Mesendoderm (in vitro differentiated cells): ENCODE measurements at regions not wholly inside any gene's neighbourhood (a gene's known extent, or its start where the extent isn't known, plus 50 kb on each side); places are given as distances from the start of the nearest gene placed in this dataset.

Source experiments
- DNase-seq: peaks from one replicate; pipeline ENCODE4 v3.0.0; 2013
- H2AK5ac ChIP-seq: 2 replicates; pipeline ENCODE4 v1.6.1; 2013; ENCODE audit warnings: low read length, inconsistent platforms
- H2BK120ac ChIP-seq: 2 replicates; pipeline ENCODE4 v1.6.1; 2013; ENCODE audit warnings: low read depth, mild to moderate bottlenecking, low read length, moderate library complexity, mixed read lengths
- H2BK15ac ChIP-seq: replicated peaks from 2 replicates; pipeline ENCODE4 v1.6.1; 2013; ENCODE audit warnings: low read depth, mild to moderate bottlenecking, moderate library complexity
- H2BK5ac ChIP-seq: 2 replicates; pipeline ENCODE4 v1.6.1; 2013; ENCODE audit warnings: low read length, inconsistent platforms
- H3K18ac ChIP-seq: 2 replicates; pipeline ENCODE4 v1.6.1; 2013; ENCODE audit warnings: mild to moderate bottlenecking, low read length, mixed read lengths
- H3K23ac ChIP-seq: one replicate; pipeline ENCODE4 v1.6.1; 2013; ENCODE audit warnings: low read length
- H3K27ac ChIP-seq: 2 replicates; pipeline ENCODE4 v1.5.1; 2013; ENCODE audit warnings: low read depth, mild to moderate bottlenecking, inconsistent platforms, low read length, moderate library complexity
- H3K27me3 ChIP-seq: 2 replicates; pipeline ENCODE4 v1.6.1; 2013; ENCODE audit warnings: low read length, control low read depth, mild to moderate bottlenecking, inconsistent platforms; ENCODE audit not compliant: insufficient read depth, poor library complexity
- H3K36me3 ChIP-seq: 2 replicates; pipeline ENCODE4 v1.6.1; 2013; ENCODE audit warnings: low read length, inconsistent platforms; ENCODE audit not compliant: control insufficient read depth, insufficient read depth
- H3K4ac ChIP-seq: one replicate; pipeline ENCODE4 v1.6.1; 2013; ENCODE audit warnings: low read depth, mild to moderate bottlenecking, low read length, moderate library complexity
- H3K4me1 ChIP-seq: 2 replicates; pipeline ENCODE4 v1.6.1; 2013; ENCODE audit warnings: low read depth, low read length, inconsistent platforms; ENCODE audit not compliant: control insufficient read depth
- H3K4me2 ChIP-seq: 2 replicates; pipeline ENCODE4 v1.6.1; 2013; ENCODE audit warnings: low read length
- H3K4me3 ChIP-seq: 2 replicates; pipeline ENCODE4 v1.5.1; 2013; ENCODE audit warnings: mild to moderate bottlenecking, low read length
- H3K56ac ChIP-seq: one replicate; pipeline ENCODE4 v1.6.1; 2013; ENCODE audit warnings: low read length
- H3K79me1 ChIP-seq: 2 replicates; pipeline ENCODE4 v1.6.1; 2013; ENCODE audit warnings: low read length, inconsistent platforms
- H3K79me2 ChIP-seq: 2 replicates; pipeline ENCODE4 v1.6.1; 2013; ENCODE audit warnings: mild to moderate bottlenecking, low read length; ENCODE audit not compliant: control insufficient read depth, insufficient read depth
- H3K9ac ChIP-seq: 2 replicates; pipeline ENCODE4 v1.6.1; 2013; ENCODE audit warnings: low read length, inconsistent platforms
- H4K5ac ChIP-seq: one replicate; pipeline ENCODE4 v1.6.1; 2013; ENCODE audit warnings: low read length
- H4K8ac ChIP-seq: one replicate; pipeline ENCODE4 v1.6.1; 2013; ENCODE audit warnings: low read depth, mild to moderate bottlenecking, control low read depth, low read length, moderate library complexity
- WGBS: extraction: QIAGEN DNeasy Blood & Tissue Kit; methylation state at CpG from one replicate; pipeline ENCODE4 v1.1.7; 2013; ENCODE audit warnings: low lambda C conversion rate, missing lambda C conversion rate; ENCODE audit not compliant: insufficient coverage; ENCODE audit errors: extremely low coverage; 5-methylcytosine and 5-hydroxymethylcytosine counted together

DNA sequence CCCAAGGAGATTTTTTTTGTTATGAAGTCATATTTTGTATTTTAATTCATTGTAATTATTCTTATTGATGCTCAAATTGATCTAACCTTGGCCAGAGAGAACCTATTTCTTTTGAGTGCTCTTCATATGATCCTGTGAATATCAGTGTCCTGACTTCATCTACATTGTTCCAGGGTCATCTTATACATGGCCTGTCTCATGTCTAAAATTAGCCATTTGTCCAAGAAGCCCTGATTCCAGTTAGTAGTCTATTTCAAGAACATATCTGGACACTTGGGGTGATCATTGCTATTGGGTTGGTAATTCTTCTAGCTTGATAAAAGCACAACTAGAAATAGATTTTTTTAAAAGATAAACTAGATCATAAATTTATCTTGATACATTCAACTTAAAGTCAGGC lies 266.2 kb downstream of the SPRY1 start:
- H4K5ac ChIP-seq, result no peak overlapping the region
- no peak overlapping the region for H3K18ac ChIP-seq
- H3K27me3 ChIP-seq, result no peaks in the 10 kb centered on the region
- no peak overlapping the region for H3K4me2 ChIP-seq
- H2BK120ac ChIP-seq, result no peak overlapping the region
- H3K9ac ChIP-seq, result no peak overlapping the region
- H3K4me3 ChIP-seq, result no peak overlapping the region
- no peak for DNase-seq
- H3K4me1 ChIP-seq, result no peaks in the 10 kb centered on the region
- H3K79me2 ChIP-seq, result no peaks in the 10 kb centered on the region
- H3K4ac ChIP-seq, result no peak overlapping the region
- no peak overlapping the region for H3K23ac ChIP-seq
- no peaks in the 10 kb centered on the region for H3K79me1 ChIP-seq
- no peak overlapping the region for H2BK15ac ChIP-seq
- H4K8ac ChIP-seq, result no peak overlapping the region
- H3K36me3 ChIP-seq, result no peaks in the 10 kb centered on the region
- H3K56ac ChIP-seq, result no peak overlapping the region
- no peak overlapping the region for H2BK5ac ChIP-seq
- no peak overlapping the region for H3K27ac ChIP-seq
- H2AK5ac ChIP-seq, result no peak overlapping the region

DNA sequence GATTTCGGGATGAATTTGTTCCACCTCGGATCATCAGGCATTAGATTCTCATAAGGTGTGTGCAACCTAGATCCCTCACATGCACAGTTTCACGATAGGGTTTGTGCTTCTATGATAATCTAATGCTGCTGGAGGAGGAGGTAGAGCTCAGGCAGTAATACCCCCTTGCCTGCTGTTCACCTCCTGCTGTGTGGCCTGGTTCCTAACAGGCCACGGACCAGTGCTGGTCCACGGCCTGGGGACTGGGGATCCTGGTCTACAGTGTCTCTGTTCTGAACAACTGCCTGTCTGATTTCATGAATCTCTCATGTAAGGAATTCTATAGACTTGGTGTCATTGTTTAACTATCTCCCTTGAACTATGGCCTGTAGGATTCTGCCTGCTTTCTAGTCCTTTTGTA lies 269.9 kb downstream of the SPRY1 start:
- H3K4me1 ChIP-seq, result no peaks in the 10 kb centered on the region

DNA sequence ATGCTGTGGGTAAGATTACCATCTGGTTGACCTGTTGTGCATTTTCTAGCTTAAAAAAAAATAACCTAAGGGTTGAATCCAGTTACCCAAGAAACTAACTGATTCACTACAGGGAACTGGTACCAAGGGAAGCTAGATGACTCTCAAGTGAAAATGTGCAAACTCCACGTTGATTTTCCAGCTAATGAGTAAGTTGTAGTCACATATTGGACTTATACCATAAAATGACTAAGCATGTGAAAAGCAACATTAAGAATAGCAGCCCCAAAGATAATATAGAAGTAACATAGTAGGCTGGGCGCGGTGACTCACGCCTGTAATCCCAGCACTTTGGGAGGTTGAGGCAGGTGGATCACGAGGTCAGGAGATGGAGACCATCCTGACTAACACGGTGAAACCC lies 270.9 kb downstream of the SPRY1 start:
- no peak overlapping the region for H3K56ac ChIP-seq
- no peak overlapping the region for H3K4ac ChIP-seq
- H3K4me1 ChIP-seq, result no peaks in the 10 kb centered on the region
- H4K5ac ChIP-seq, result no peak overlapping the region
- WGBS, result no CpG with 5 or more reads among the region's 6 CpGs
- no peak overlapping the region for H2AK5ac ChIP-seq
- H3K27ac ChIP-seq, result no peak overlapping the region
- no peak overlapping the region for H4K8ac ChIP-seq
- H2BK15ac ChIP-seq, result no peak overlapping the region
- H3K4me2 ChIP-seq, result no peak overlapping the region
- H3K27me3 ChIP-seq, result no peaks in the 10 kb centered on the region
- no peak overlapping the region for H3K23ac ChIP-seq
- DNase-seq, result no peak
- H2BK120ac ChIP-seq, result no peak overlapping the region
- H3K79me1 ChIP-seq, result no peaks in the 10 kb centered on the region
- no peak overlapping the region for H3K4me3 ChIP-seq
- no peaks in the 10 kb centered on the region for H3K36me3 ChIP-seq
- H3K9ac ChIP-seq, result no peak overlapping the region
- no peaks in the 10 kb centered on the region for H3K79me2 ChIP-seq
- H3K18ac ChIP-seq, result no peak overlapping the region
- H2BK5ac ChIP-seq, result no peak overlapping the region

More for the DNA sequence above, 269.9 kb downstream of the SPRY1 start:
- Histone ChIP-seq H3K79me2 (no peaks in the 10 kb centered on the region), H3K4me3 (no peak overlapping the region), H3K4me2 (no peak overlapping the region), H3K18ac (no peak overlapping the region), H4K8ac (no peak overlapping the region), H3K36me3 (no peaks in the 10 kb centered on the region), H3K4ac (no peak overlapping the region), H3K9ac (no peak overlapping the region), H2BK5ac (no peak overlapping the region), H4K5ac (no peak overlapping the region), H3K27me3 (no peaks in the 10 kb centered on the region), H2BK120ac (no peak overlapping the region), H2AK5ac (no peak overlapping the region), H3K27ac (no peak overlapping the region), H3K23ac (no peak overlapping the region), H3K56ac (no peak overlapping the region), H2BK15ac (no peak overlapping the region), H3K79me1 (no peaks in the 10 kb centered on the region)
- WGBS, result no CpG with 5 or more reads among the region's 5 CpGs
- DNase-seq, result no peak

DNA sequence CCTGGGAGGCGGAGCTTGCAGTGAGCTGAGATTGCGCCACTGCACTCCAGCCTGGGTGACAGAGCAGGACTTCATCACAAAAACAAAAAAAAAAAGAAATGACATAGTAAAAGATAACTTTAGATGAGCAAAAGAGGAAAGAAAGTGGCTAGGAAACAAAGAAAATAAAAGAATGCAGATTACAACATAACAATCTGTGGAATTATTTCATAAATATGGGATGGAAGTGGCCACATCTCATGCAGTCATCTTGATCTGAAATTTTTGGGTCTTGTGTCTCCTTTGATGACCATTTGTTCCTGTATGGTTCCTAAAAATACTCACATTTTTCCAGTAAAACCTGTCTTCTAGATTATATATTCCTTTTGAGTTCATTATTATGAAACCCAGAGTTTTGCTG lies 271.4 kb downstream of the SPRY1 start:
- H4K8ac ChIP-seq, result no peak overlapping the region
- no peak overlapping the region for H3K4me2 ChIP-seq
- H3K36me3 ChIP-seq, result no peaks in the 10 kb centered on the region
- no CpG with 5 or more reads among the region's 2 CpGs for WGBS
- H3K18ac ChIP-seq, result no peak overlapping the region
- H3K4ac ChIP-seq, result no peak overlapping the region
- no peak overlapping the region for H3K56ac ChIP-seq
- H2BK5ac ChIP-seq, result no peak overlapping the region
- no peak overlapping the region for H2BK15ac ChIP-seq
- no peak overlapping the region for H2BK120ac ChIP-seq
- no peaks in the 10 kb centered on the region for H3K4me1 ChIP-seq
- no peak overlapping the region for H3K9ac ChIP-seq
- H2AK5ac ChIP-seq, result no peak overlapping the region
- no peak for DNase-seq
- H3K23ac ChIP-seq, result no peak overlapping the region
- no peaks in the 10 kb centered on the region for H3K79me1 ChIP-seq
- H3K27ac ChIP-seq, result no peak overlapping the region
- no peak overlapping the region for H4K5ac ChIP-seq
- H3K4me3 ChIP-seq, result no peak overlapping the region
- no peaks in the 10 kb centered on the region for H3K79me2 ChIP-seq
- H3K27me3 ChIP-seq, result no peaks in the 10 kb centered on the region

DNA sequence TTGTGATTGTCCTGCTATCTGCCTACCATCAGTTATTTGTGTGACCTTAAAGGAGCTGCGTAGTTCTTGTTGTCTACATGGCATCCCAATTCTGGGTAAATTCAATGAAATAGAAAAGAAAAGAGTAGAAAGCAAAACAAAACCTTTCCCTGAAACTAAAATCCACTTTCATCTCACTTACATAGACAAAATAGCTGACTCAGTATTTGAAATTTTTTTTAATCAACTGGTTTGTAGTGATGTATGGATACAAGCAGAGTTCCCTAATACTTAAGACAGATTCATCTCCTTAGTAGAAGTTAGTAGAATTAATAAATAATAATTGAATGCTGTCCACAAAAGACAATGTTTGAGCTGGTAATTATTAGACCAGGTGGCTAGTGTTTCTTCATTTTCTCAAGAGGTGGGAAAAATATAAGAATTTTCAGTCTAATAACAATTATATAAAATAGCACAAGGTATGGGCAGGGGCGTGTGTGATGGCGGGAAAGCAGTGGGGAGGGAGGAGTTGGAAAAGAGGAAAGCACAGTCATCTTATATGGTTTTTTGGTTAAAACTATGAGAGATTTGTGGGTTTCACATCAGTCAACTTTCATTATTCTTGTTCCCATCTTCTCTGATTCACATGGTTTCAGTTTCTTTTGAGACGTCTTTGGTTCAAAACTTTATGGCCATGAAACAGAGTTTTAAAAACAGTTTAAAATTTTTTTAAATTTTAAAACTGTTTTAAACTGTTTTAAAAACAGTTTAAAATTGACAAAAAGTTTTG lies 275.2 kb downstream of the SPRY1 start:
- Histone ChIP-seq H3K27ac (no peak overlapping the region), H2BK15ac (no peak overlapping the region), H3K79me1 (no peaks in the 10 kb centered on the region), H3K27me3 (no peaks in the 10 kb centered on the region), H3K18ac (no peak overlapping the region), H4K8ac (no peak overlapping the region), H3K36me3 (no peaks in the 10 kb centered on the region), H2AK5ac (no peak overlapping the region), H3K79me2 (no peaks in the 10 kb centered on the region), H3K4me3 (no peak overlapping the region), H3K23ac (no peak overlapping the region), H3K4ac (no peak overlapping the region), H3K4me1 (no peaks in the 10 kb centered on the region), H3K9ac (no peak overlapping the region), H3K4me2 (no peak overlapping the region), H2BK5ac (no peak overlapping the region), H2BK120ac (no peak overlapping the region), H3K56ac (no peak overlapping the region), H4K5ac (no peak overlapping the region)
- no peak for DNase-seq
- no CpG with 5 or more reads among the region's 4 CpGs for WGBS

DNA sequence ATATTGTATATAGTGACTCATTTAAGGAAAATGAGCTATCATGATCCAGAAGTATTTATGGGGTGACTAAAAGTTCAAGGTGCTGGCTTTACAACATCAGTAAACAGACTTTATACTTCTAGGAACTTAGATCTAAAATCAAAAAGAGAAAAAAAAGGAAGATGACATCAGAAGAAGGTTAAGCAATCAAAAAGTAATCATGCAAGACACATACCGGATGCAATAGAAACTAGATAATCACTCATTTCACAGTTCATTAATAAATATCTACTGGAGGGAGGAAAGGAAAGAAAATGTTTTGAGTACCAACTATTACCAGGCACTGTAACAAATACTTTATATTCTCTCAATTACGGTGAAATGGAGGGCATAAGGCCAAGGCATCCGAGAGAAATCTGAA lies 276.4 kb downstream of the SPRY1 start:
- Histone ChIP-seq H3K4me2 (no peak overlapping the region), H3K18ac (no peak overlapping the region), H2BK5ac (no peak overlapping the region), H3K79me2 (no peaks in the 10 kb centered on the region), H3K79me1 (no peaks in the 10 kb centered on the region), H3K36me3 (no peaks in the 10 kb centered on the region), H3K4me1 (no peaks in the 10 kb centered on the region), H2BK15ac (no peak overlapping the region), H3K56ac (peak overlapping the region; percentile 35), H3K27ac (no peak overlapping the region), H3K27me3 (no peaks in the 10 kb centered on the region), H3K4me3 (no peak overlapping the region), H4K8ac (no peak overlapping the region), H3K4ac (no peak overlapping the region), H3K23ac (no peak overlapping the region), H3K9ac (no peak overlapping the region), H4K5ac (no peak overlapping the region), H2BK120ac (no peak overlapping the region), H2AK5ac (no peak overlapping the region)
- WGBS, result no CpG with 5 or more reads among the region's 3 CpGs
- DNase-seq, result no peak
